ENCODE measurements at regions not wholly inside any gene's neighbourhood (a gene's known extent, or its start where the extent isn't known, plus 50 kb on each side); places are given as distances from the start of the nearest gene placed in this dataset.

- TF ChIP-seq CREB1 (IDR thresholded peaks at IDR 0.05; ENCODE audit: low read depth) (no peak), NFIC (IDR thresholded peaks at IDR 0.05) (no peak), FOXM1 (IDR thresholded peaks at IDR 0.05; ENCODE audit: borderline replicate concordance, low read depth) (no peak), EP300 (IDR thresholded peaks at IDR 0.05; ENCODE audit: borderline replicate concordance) (no peak), RAD21 (IDR thresholded peaks at IDR 0.05; ENCODE audit: low read depth) (no peak), YY1 (IDR thresholded peaks at IDR 0.05; ENCODE audit: low read depth) (no peak)
- TF ChIP-seq, protein P1, sequence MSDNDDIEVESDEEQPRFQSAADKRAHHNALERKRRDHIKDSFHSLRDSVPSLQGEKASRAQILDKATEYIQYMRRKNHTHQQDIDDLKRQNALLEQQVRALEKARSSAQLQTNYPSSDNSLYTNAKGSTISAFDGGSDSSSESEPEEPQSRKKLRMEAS (IDR thresholded peaks at IDR 0.05): no peak
These were observed 164.6 kb downstream of the CYYR1 start for GRCh38 chr21:26408511-26408910.

Measured in Ishikawa (cell line).